Endothelial cell of umbilical vein (primary cell): ENCODE measurements at regions not wholly inside any gene's neighbourhood (a gene's known extent, or its start where the extent isn't known, plus 50 kb on each side); places are given as distances from the start of the nearest gene placed in this dataset.

Experiments
- BruUV-seq: library from RNA; stranded (reverse); fragments of 400-500 nt; replicated peaks from 2 replicates; lab custom pipeline; 2021; lab: Mats Ljungman, UMichigan
- CTCF ChIA-PET: fragments of 300-600, 350-600 bp; sonication (Branson Sonifier 250); formaldehyde crosslinking; loops from one replicate; lab custom pipeline; 2021; ENCODE audit warnings: antibody characterized with exemption, inconsistent platforms; lab: Charles Lee
- POLR2A ChIA-PET: fragments of 300-600, 350-600 bp; sonication (Branson Sonifier 250); formaldehyde crosslinking; loops from one replicate; lab custom pipeline; 2021; ENCODE audit warnings: antibody characterized with exemption, inconsistent platforms; lab: Charles Lee
- DNase-seq: peaks from one replicate; pipeline ENCODE4 v3.0.0-alpha.2; 2011; ENCODE audit warnings: low read depth, low spot score
- FAIRE-seq: peaks from 2 replicates; lab custom pipeline; 2011; peaks lifted over from hg19 to GRCh38; lab: Jason Lieb, UNC
- H2AFZ ChIP-seq: 2 replicates; pipeline ENCODE4 v1.6.0; 2012; ENCODE audit warnings: low read depth, low read length, control low read depth, inconsistent platforms
- H3K27ac ChIP-seq: 2 replicates; pipeline ENCODE4 v1.5.1; 2011; ENCODE audit warnings: low read depth, mild to moderate bottlenecking, control low read depth, low read length, moderate library complexity; ENCODE audit not compliant: insufficient read depth
- H3K27me3 ChIP-seq, 2 experiments: 2 replicates each; pipeline versions ENCODE4 v1.6.0 to v1.6.1; 2011; ENCODE audit warnings: low read length in 2 of 2, mixed read lengths in 1 of 2; ENCODE audit not compliant: control insufficient read depth in 2 of 2, insufficient read depth in 2 of 2
- H3K36me3 ChIP-seq, 2 experiments: 2 replicates in 1 of 2; 3 replicates in 1 of 2; pipeline ENCODE4 v1.5.1; 2011; ENCODE audit warnings: low read length in 2 of 2, mild to moderate bottlenecking in 1 of 2, moderate library complexity in 1 of 2; ENCODE audit not compliant: control insufficient read depth in 2 of 2, insufficient read depth in 2 of 2; ENCODE audit errors: extremely low read depth in 1 of 2
- H3K4me1 ChIP-seq: 3 replicates; pipeline ENCODE4 v1.5.1; 2011; ENCODE audit warnings: mild to moderate bottlenecking, low read length; ENCODE audit not compliant: control insufficient read depth, insufficient read depth; ENCODE audit errors: extremely low read depth
- H3K4me2 ChIP-seq: 2 replicates; pipeline ENCODE4 v1.6.1; 2011; ENCODE audit warnings: low read length, control low read depth, mixed read lengths; ENCODE audit not compliant: insufficient read depth
- H3K4me3 ChIP-seq, 3 experiments: fragments of 200-600 bp in 1 of 3; sonication (generic), shearing (Covaris generic) in 1 of 3; replicated peaks in 1 of 3; 2 replicates each; pipeline ENCODE4 v1.5.1; 2011 to 2016; ENCODE audit warnings: control low read depth in 3 of 3, low read length in 3 of 3, mild to moderate bottlenecking in 2 of 3, inconsistent platforms in 1 of 3, low read depth in 1 of 3, moderate library complexity in 1 of 3; ENCODE audit not compliant: insufficient read depth in 1 of 3
- H3K79me2 ChIP-seq: 2 replicates; pipeline ENCODE4 v1.6.0; 2012; ENCODE audit warnings: low read length, inconsistent platforms; ENCODE audit not compliant: control insufficient read depth, insufficient read depth
- H3K9ac ChIP-seq: replicated peaks from 2 replicates; pipeline ENCODE3; 2011; ENCODE audit warnings: low read length, control low read depth; ENCODE audit not compliant: insufficient read depth; ENCODE audit errors: extremely low read depth
- H3K9me1 ChIP-seq: replicated peaks from 3 replicates; pipeline ENCODE4 v1.6.0; 2011; ENCODE audit warnings: mild to moderate bottlenecking, low read length; ENCODE audit not compliant: control insufficient read depth, insufficient read depth; ENCODE audit errors: extremely low read depth
- H3K9me3 ChIP-seq: replicated peaks from 2 replicates; pipeline ENCODE4 v1.5.1; 2012; ENCODE audit warnings: low read length, inconsistent platforms; ENCODE audit not compliant: control insufficient read depth, insufficient read depth
- H4K20me1 ChIP-seq: replicated peaks from 2 replicates; pipeline ENCODE3; 2011; ENCODE audit warnings: mild to moderate bottlenecking, low read length; ENCODE audit not compliant: control insufficient read depth, insufficient read depth; ENCODE audit errors: extremely low read depth
- EZH2 ChIP-seq: IDR thresholded peaks from 2 replicates; pipeline ENCODE4 v1.6.1; 2012; ENCODE audit warnings: borderline replicate concordance, low read depth, mild to moderate bottlenecking, moderate library complexity, low read length, inconsistent platforms; ENCODE audit not compliant: severe bottlenecking
- FOS ChIP-seq: IDR thresholded peaks from 2 replicates; pipeline ENCODE4 v1.6.1; 2011; ENCODE audit warnings: mild to moderate bottlenecking, low read length, moderate library complexity, borderline replicate concordance; ENCODE audit not compliant: insufficient read depth
- GATA2 ChIP-seq: IDR thresholded peaks from 2 replicates; pipeline ENCODE4 v1.7.0; 2011; ENCODE audit warnings: low read depth, mild to moderate bottlenecking, moderate library complexity, mixed read lengths, low read length; ENCODE audit not compliant: insufficient read length, insufficient read depth
- JUN ChIP-seq: IDR thresholded peaks from 2 replicates; pipeline ENCODE4 v1.6.1; 2011; ENCODE audit warnings: borderline replicate concordance, low read depth; ENCODE audit not compliant: insufficient read length, insufficient read depth
- MYC ChIP-seq: IDR thresholded peaks from one replicate; pipeline ENCODE4 v1.6.1; 2011; ENCODE audit warnings: mild to moderate bottlenecking, low read depth, low read length
- POLR2A ChIP-seq: IDR thresholded peaks from 2 replicates; pipeline ENCODE4 v1.6.1; 2012; ENCODE audit warnings: low read depth, mild to moderate bottlenecking, control low read depth, low read length
- POLR2AphosphoS5 ChIP-seq: IDR thresholded peaks from 2 replicates; pipeline ENCODE4 v1.6.1; 2012; ENCODE audit warnings: low read depth, mild to moderate bottlenecking, control low read depth, low read length, moderate library complexity; ENCODE audit not compliant: insufficient read depth
- dilution Hi-C: fragments of 300-500 bp; cut with MboI; formaldehyde crosslinking; loops from one replicate; pipeline ENCODE4 v1.15.0; 2019; ENCODE audit warnings: low sequenced_read_pairs; ENCODE audit not compliant: extremely low pct_ligation_motif_present
- intact Hi-C: fragments of 100-400 bp; cut with micrococcal nuclease; formaldehyde crosslinking; loops from one replicate; pipeline ENCODE4 v1.10.0; 2022
- TF ChIP-seq, protein P1 (sequence below): IDR thresholded peaks from 2 replicates; pipeline ENCODE4 v1.6.1; 2011; ENCODE audit not compliant: insufficient read depth, insufficient read length
- TF ChIP-seq, protein P2 (sequence below), 2 donors: IDR thresholded peaks; 1 replicate in 1 of 2; 2 replicates in 1 of 2; pipeline ENCODE4 v1.5.1; 2011; ENCODE audit warnings: low read length in 2 of 2, mild to moderate bottlenecking in 2 of 2, moderate library complexity in 2 of 2, control low read depth in 1 of 2, inconsistent platforms in 1 of 2, low read depth in 1 of 2; ENCODE audit not compliant: insufficient read depth in 1 of 2; ENCODE audit errors: extremely low read depth in 1 of 2

GRCh38 chr14:40989260-40989659, 617.4 kb upstream of the LRFN5 start:
- Histone ChIP-seq H3K4me1 (no peaks in the 10 kb centered on the region), H3K4me3 (no peak overlapping the region), H2AFZ (no peak overlapping the region), H3K9me3 (no peaks in the 10 kb centered on the region), H4K20me1 (no peaks in the 10 kb centered on the region), H3K36me3 (no peaks in the 10 kb centered on the region), H3K9me1 (no peaks in the 10 kb centered on the region), H3K79me2 (no peaks in the 10 kb centered on the region), H3K4me2 (no peak overlapping the region), H3K9ac (no peak overlapping the region), H3K27me3 (no peaks in the 10 kb centered on the region), H3K27ac (no peak overlapping the region)
- DNase-seq (no peak), FAIRE-seq (no peak)
- no TSS peak for BruUV-seq
- intact Hi-C loops, result no loop called here
- POLR2A ChIA-PET, result no interaction called here
- TF ChIP-seq POLR2AphosphoS5, result no peak
- no peak for TF ChIP-seq EZH2
- no peak for TF ChIP-seq POLR2A
- no peak for TF ChIP-seq GATA2
- no peak for TF ChIP-seq MYC
- TF ChIP-seq, protein P1, sequence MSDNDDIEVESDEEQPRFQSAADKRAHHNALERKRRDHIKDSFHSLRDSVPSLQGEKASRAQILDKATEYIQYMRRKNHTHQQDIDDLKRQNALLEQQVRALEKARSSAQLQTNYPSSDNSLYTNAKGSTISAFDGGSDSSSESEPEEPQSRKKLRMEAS, result no peak
- TF ChIP-seq, protein P2, sequence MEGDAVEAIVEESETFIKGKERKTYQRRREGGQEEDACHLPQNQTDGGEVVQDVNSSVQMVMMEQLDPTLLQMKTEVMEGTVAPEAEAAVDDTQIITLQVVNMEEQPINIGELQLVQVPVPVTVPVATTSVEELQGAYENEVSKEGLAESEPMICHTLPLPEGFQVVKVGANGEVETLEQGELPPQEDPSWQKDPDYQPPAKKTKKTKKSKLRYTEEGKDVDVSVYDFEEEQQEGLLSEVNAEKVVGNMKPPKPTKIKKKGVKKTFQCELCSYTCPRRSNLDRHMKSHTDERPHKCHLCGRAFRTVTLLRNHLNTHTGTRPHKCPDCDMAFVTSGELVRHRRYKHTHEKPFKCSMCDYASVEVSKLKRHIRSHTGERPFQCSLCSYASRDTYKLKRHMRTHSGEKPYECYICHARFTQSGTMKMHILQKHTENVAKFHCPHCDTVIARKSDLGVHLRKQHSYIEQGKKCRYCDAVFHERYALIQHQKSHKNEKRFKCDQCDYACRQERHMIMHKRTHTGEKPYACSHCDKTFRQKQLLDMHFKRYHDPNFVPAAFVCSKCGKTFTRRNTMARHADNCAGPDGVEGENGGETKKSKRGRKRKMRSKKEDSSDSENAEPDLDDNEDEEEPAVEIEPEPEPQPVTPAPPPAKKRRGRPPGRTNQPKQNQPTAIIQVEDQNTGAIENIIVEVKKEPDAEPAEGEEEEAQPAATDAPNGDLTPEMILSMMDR (IDR thresholded peaks at IDR 0.05; ENCODE audit: extremely low read depth in 1 of 2, insufficient read depth in 1 of 2, low read depth in 1 of 2, low read length in 2 of 2), result no peak
- TF ChIP-seq JUN, result no peak
- TF ChIP-seq FOS, result no peak
- CTCF ChIA-PET, result no interaction called here
- dilution Hi-C loops, result no loop called here
